GM23248 (cell line): ENCODE measurements at regions not wholly inside any gene's neighbourhood (a gene's known extent, or its start where the extent isn't known, plus 50 kb on each side); places are given as distances from the start of the nearest gene placed in this dataset.

Experiments used
- EZH2 ChIP-seq: fragments of 200-600 bp; sonication (generic); IDR thresholded peaks from 2 replicates; pipeline ENCODE4 v1.6.1; 2018; ENCODE audit warnings: antibody characterized with exemption, mild to moderate bottlenecking; ENCODE audit not compliant: insufficient read depth, poor library complexity, severe bottlenecking
- EZH2phosphoT487 ChIP-seq: fragments of 200-600 bp; sonication (generic); IDR thresholded peaks from 2 replicates; pipeline ENCODE4 v1.6.1; 2018; ENCODE audit warnings: antibody characterized with exemption, moderate library complexity, mild to moderate bottlenecking, low read depth; ENCODE audit not compliant: insufficient read depth

GRCh38 chr1:101540161-101540560 lies 303.3 kb downstream of the S1PR1 start:
- TF ChIP-seq EZH2phosphoT487 (no peak), EZH2 (no peak)
